Esophagus squamous epithelium (tissue), 5 donors: ENCODE measurements at regions not wholly inside any gene's neighbourhood (a gene's known extent, or its start where the extent isn't known, plus 50 kb on each side); places are given as distances from the start of the nearest gene placed in this dataset.

Experiments used
- DNase-seq: peaks from one replicate; lab custom pipeline; 2025; lab: John Stamatoyannopoulos, UW
- H3K27ac ChIP-seq, 4 donors: fragments of 200-600 bp; sonication (generic); one replicate each; pipeline ENCODE4 v1.5.1; 2016 to 2019; ENCODE audit warnings: mild to moderate bottlenecking in 1 of 4
- H3K27me3 ChIP-seq, 4 donors: fragments of 200-600 bp; sonication (generic); 1 replicate in 3 of 4; 2 replicates in 1 of 4; pipeline versions ENCODE4 v1.5.1 to v1.6.0; 2017 to 2021; ENCODE audit warnings: antibody characterized with exemption in 1 of 4
- H3K36me3 ChIP-seq, 3 donors: fragments of 200-600 bp; sonication (generic); one replicate each; pipeline ENCODE4 v1.5.1; 2016 to 2019
- H3K4me1 ChIP-seq, 3 donors: fragments of 200-600 bp; sonication (generic); one replicate each; pipeline ENCODE4 v1.5.1; 2017 to 2019
- H3K4me3 ChIP-seq, 4 donors: fragments of 200-600 bp; sonication (generic); 1 replicate in 3 of 4; 2 replicates in 1 of 4; pipeline ENCODE4 v1.5.1; 2016 to 2019; ENCODE audit warnings: mild to moderate bottlenecking in 2 of 4, moderate library complexity in 1 of 4
- H3K9me3 ChIP-seq, 3 donors: fragments of 200-600 bp; sonication (generic); one replicate each; pipeline ENCODE4 v1.5.1; 2016 to 2019
- POLR2A ChIP-seq, 4 donors: fragments of 450-650 bp; IDR thresholded peaks; one replicate each; pipeline ENCODE4 v1.6.1; 2017; ENCODE audit warnings: antibody characterized with exemption in 4 of 4, mild to moderate bottlenecking in 4 of 4, moderate library complexity in 3 of 4
- WGBS, 2 donors: methylation state at CpG; one replicate each; pipeline ENCODE4 v1.1.5; 2018; 5-methylcytosine and 5-hydroxymethylcytosine counted together
- intact Hi-C: fragments of 100-400 bp; cut with DNase I; formaldehyde crosslinking; loops from one replicate; pipeline ENCODE4 v1.15.0; 2022
- TF ChIP-seq, protein P1 (sequence below), 6 experiments: fragments of 450-650 bp in 4 of 6; fragments of 200-600 bp in 2 of 6; sonication (generic) in 2 of 6; IDR thresholded peaks; one replicate each; pipeline ENCODE4 v1.5.1; 2016 to 2019; ENCODE audit warnings: antibody characterized with exemption in 6 of 6, mild to moderate bottlenecking in 4 of 6, moderate library complexity in 4 of 6
- donor health status: DM: yes; HTN: yes; CAD: no.

DNA sequence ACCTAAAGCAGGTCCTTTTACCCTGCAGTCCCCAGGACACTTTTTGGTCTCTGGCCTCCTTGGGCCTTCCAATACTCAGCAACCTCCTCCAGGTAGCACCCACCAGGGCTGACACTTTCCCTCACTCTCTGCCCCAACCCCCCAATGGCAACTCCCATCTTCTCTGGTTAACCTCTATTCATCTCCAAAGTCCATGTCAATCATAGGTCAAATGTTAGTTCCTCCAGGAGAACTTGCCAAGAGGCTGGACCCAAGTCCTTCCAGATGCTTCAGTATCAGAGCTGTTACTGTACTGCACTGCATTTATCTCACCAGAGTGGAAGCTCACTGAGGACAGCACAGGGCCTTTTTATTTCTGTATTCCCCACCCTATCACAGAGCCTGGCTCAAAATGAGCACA lies 295.0 kb upstream of the KLF14 start:
- peaks cover 0 to 50% (median 11%) of the 10 kb centered on the region in 3 donors for H3K4me1 ChIP-seq
- no peak overlapping the region for H3K27ac ChIP-seq

DNA sequence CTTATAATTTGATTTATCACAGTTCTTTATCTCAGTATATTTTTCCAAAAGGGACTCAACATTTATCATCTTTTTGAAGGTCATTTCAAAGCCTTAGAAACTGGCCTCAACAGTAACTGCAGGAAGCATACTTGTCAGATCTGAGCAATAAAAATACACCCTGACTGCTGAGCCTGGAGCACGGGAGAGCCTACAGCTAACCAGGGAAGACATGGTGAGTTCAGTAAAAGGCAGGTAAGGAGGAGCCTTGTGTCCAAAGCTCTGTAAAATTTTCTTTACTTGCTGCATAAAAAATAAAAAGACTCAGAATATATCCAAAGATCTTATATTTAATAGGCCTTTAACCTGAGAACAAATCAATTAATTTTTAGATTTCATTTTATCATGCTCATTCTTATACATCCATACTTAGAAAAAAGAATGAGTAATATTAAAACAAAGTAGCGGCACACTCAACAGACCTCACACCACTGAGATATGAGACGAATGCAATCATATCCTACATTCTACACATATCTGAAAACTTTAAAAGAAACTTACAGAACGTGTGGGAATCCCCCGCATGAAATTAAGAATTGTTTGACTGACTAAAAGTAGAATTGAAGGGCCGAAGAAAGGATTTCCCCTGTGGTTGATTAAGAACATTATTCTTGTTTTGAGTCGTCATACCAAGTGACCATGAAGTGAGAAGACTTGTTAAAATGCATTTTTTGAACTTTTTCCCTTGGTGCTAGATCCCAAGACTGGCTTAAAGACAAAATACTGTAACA lies 296.4 kb upstream of the MKLN1 start:
- no peak overlapping the region for H3K27ac ChIP-seq
- intact Hi-C loops = no loop called here
- 71 to 76% methylated on average over 7 of the region's 7 CpGs for WGBS, 2 donors

More for the DNA sequence above, 295.0 kb upstream of the KLF14 start:
- intact Hi-C loops = no loop called here
- no peaks in the 10 kb centered on the region for H3K9me3 ChIP-seq
- H3K36me3 ChIP-seq = peaks cover 0 to 5% (median 0%) of the 10 kb centered on the region in 3 donors
- no peaks in the 10 kb centered on the region for H3K27me3 ChIP-seq
- no peak overlapping the region for H3K4me3 ChIP-seq
- DNase-seq = no peak
- no peak for TF ChIP-seq POLR2A (IDR thresholded peaks at IDR 0.05)
- TF ChIP-seq, protein P1, sequence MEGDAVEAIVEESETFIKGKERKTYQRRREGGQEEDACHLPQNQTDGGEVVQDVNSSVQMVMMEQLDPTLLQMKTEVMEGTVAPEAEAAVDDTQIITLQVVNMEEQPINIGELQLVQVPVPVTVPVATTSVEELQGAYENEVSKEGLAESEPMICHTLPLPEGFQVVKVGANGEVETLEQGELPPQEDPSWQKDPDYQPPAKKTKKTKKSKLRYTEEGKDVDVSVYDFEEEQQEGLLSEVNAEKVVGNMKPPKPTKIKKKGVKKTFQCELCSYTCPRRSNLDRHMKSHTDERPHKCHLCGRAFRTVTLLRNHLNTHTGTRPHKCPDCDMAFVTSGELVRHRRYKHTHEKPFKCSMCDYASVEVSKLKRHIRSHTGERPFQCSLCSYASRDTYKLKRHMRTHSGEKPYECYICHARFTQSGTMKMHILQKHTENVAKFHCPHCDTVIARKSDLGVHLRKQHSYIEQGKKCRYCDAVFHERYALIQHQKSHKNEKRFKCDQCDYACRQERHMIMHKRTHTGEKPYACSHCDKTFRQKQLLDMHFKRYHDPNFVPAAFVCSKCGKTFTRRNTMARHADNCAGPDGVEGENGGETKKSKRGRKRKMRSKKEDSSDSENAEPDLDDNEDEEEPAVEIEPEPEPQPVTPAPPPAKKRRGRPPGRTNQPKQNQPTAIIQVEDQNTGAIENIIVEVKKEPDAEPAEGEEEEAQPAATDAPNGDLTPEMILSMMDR (IDR thresholded peaks at IDR 0.05) = no peak

DNA sequence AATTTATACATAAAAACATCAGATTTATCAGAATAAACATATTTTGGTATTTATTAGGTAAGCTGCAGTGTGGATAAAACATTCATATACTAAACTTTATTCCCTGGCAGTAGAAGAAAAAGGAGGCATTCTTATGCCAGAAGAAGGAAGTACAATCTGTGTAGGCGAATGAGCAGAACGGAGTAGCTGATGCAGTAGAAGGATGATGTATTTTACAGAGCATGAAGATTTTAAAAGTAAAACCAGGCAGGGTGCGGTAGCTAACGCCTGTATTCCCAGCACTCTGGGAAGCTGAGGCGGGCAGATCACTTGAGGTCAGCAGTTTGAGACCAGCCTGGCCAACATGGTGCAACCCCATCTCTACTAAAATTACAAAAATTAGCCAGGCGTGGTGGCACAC lies 294.9 kb upstream of the MKLN1 start:
- Histone ChIP-seq H3K36me3 (peaks cover 0 to 5% (median 0%) of the 10 kb centered on the region in 3 donors), H3K27ac (no peak overlapping the region), H3K4me3 (no peak overlapping the region), H3K27me3 (no peaks in the 10 kb centered on the region), H3K4me1 (peaks cover 0 to 48% (median 8%) of the 10 kb centered on the region in 3 donors), H3K9me3 (no peaks in the 10 kb centered on the region)
- TF ChIP-seq POLR2A (IDR thresholded peaks at IDR 0.05) = no peak
- TF ChIP-seq, protein P1 (IDR thresholded peaks at IDR 0.05) = no peak
- DNase-seq = no peak
- intact Hi-C loops = no loop called here
- WGBS, 2 donors = 82 to 94% methylated on average over 6 of the region's 6 CpGs

More for the DNA sequence above, 296.4 kb upstream of the MKLN1 start:
- TF ChIP-seq POLR2A (IDR thresholded peaks at IDR 0.05) = no peak
- TF ChIP-seq, protein P1 (IDR thresholded peaks at IDR 0.05) = no peak
- Histone ChIP-seq H3K9me3 (no peaks in the 10 kb centered on the region), H3K4me3 (no peak overlapping the region), H3K4me1 (peaks cover 0 to 60% (median 18%) of the 10 kb centered on the region in 3 donors), H3K27me3 (no peaks in the 10 kb centered on the region), H3K36me3 (peaks cover 0 to 5% (median 0%) of the 10 kb centered on the region in 3 donors)
- no peak for DNase-seq

DNA sequence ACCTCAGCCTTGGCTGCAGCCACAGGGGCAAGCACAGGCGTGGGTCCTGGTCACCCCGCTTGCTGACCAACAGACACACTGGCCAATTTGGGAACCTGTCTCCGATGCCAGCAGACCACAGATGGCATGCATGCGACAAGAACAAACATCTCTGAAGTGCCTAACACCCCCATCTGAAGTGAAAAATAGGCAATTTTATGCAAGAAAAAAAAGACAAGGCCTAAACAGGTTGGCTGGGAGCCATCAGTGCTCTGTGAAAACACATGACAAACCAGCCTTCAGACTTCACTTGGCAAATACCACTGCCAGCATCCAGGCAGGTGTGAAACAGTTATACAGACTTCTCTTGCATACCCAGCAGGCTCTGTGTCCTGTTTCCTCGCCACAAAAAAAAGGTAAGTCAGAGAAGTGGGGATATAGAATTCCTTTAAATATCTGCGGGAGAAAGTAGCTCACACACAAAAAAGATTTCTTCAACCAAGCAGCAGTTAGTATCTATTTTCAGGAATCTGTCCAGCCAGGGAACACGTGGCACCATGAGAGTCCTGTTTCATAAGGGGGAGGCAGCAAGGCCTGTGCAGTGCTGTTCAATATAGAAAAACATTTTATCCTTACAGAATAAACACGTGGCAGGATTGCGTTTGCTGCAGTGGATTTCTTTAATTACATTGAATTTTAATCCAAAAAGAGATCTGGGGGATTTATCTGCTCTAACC lies 293.4 kb upstream of the MKLN1 start:
- Histone ChIP-seq H3K27me3 (no peaks in the 10 kb centered on the region), H3K27ac (no peak overlapping the region), H3K4me1 (peaks cover 0 to 51% (median 14%) of the 10 kb centered on the region in 3 donors), H3K4me3 (no peak overlapping the region), H3K36me3 (peaks cover 0 to under 1% (median 0%) of the 10 kb centered on the region in 3 donors), H3K9me3 (no peaks in the 10 kb centered on the region)
- no peak for DNase-seq
- TF ChIP-seq, protein P1 (IDR thresholded peaks at IDR 0.05) = no peak
- no peak for TF ChIP-seq POLR2A (IDR thresholded peaks at IDR 0.05)
- intact Hi-C loops = no loop called here
- WGBS, 2 donors = 69 to 79% methylated on average over 9 of the region's 9 CpGs
